ENCODE measurements at regions not wholly inside any gene's neighbourhood (a gene's known extent, or its start where the extent isn't known, plus 50 kb on each side); places are given as distances from the start of the nearest gene placed in this dataset.

- TF ChIP-seq, protein P1, sequence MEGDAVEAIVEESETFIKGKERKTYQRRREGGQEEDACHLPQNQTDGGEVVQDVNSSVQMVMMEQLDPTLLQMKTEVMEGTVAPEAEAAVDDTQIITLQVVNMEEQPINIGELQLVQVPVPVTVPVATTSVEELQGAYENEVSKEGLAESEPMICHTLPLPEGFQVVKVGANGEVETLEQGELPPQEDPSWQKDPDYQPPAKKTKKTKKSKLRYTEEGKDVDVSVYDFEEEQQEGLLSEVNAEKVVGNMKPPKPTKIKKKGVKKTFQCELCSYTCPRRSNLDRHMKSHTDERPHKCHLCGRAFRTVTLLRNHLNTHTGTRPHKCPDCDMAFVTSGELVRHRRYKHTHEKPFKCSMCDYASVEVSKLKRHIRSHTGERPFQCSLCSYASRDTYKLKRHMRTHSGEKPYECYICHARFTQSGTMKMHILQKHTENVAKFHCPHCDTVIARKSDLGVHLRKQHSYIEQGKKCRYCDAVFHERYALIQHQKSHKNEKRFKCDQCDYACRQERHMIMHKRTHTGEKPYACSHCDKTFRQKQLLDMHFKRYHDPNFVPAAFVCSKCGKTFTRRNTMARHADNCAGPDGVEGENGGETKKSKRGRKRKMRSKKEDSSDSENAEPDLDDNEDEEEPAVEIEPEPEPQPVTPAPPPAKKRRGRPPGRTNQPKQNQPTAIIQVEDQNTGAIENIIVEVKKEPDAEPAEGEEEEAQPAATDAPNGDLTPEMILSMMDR (IDR thresholded peaks at IDR 0.05), result no peak
- H3K9me3 ChIP-seq (ENCODE audit: control insufficient read depth, insufficient read depth, low read length), result no peaks in the 10 kb centered on the region
- DNase-seq (no peak), ATAC-seq (no peak)
- H3K27ac ChIP-seq (ENCODE audit: low read length), result no peak overlapping the region
- no peak overlapping the region for H3K4me3 ChIP-seq (ENCODE audit: low read length)
- Mint-ChIP-seq H3K27me3 (ENCODE audit: low read depth in 2 of 2) (no peaks in the 10 kb centered on the region), H3K9me3 (peaks cover 11% of the 10 kb centered on the region in 2 donors), H3K4me1 (no peaks in the 10 kb centered on the region), H3K4me3 (no peak overlapping the region), H3K36me3 (no peaks in the 10 kb centered on the region), H3K27ac (no peak overlapping the region)
- H3K36me3 ChIP-seq (ENCODE audit: control insufficient read depth, insufficient read depth, low read length), result no peaks in the 10 kb centered on the region
- intact Hi-C loops (cut with micrococcal nuclease), result no loop called here
- 89% methylated on average over 4 of the region's 5 CpGs for WGBS (ENCODE audit: insufficient coverage)
- no peaks in the 10 kb centered on the region for H3K27me3 ChIP-seq (ENCODE audit: control insufficient read depth, insufficient read depth, low read length)
- no peaks in the 10 kb centered on the region for H3K4me1 ChIP-seq (ENCODE audit: control insufficient read depth, insufficient read depth, low read length)
Observed at GRCh38 chr5:8238080-8238479, 369.1 kb downstream of the MTRR start.

DNA sequence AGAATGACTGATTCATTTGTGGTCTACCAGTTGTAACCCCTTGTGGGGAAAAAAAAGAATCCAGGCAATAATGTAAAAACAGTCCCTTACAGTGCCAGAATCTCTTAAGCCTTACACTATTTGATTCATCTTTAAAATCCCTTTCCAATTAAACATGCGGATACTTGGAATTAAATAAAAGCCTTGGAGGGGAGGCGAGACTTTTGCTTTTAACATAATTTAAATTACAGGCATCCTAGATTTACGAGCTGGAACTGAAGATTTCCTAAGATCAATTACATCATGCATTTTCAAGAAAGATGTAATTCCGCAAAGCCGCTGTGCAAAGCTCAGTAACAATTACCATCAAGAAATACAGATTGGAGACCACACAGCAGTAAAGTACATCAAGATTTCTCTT lies 370.2 kb downstream of the MTRR start:
- ATAC-seq (no peak), DNase-seq (no peak)
- H3K9me3 ChIP-seq (ENCODE audit: control insufficient read depth, insufficient read depth, low read length), result no peaks in the 10 kb centered on the region
- Mint-ChIP-seq H3K4me1 (no peaks in the 10 kb centered on the region), H3K27ac (no peak overlapping the region), H3K4me3 (no peak overlapping the region), H3K36me3 (no peaks in the 10 kb centered on the region), H3K9me3 (peaks cover 11% of the 10 kb centered on the region in 2 donors), H3K27me3 (ENCODE audit: low read depth in 2 of 2) (no peaks in the 10 kb centered on the region)
- no peaks in the 10 kb centered on the region for H3K4me1 ChIP-seq (ENCODE audit: control insufficient read depth, insufficient read depth, low read length)
- intact Hi-C loops (cut with micrococcal nuclease), result no loop called here
- H3K4me3 ChIP-seq (ENCODE audit: low read length), result no peak overlapping the region
- H3K36me3 ChIP-seq (ENCODE audit: control insufficient read depth, insufficient read depth, low read length), result no peaks in the 10 kb centered on the region
- H3K27me3 ChIP-seq (ENCODE audit: control insufficient read depth, insufficient read depth, low read length), result no peaks in the 10 kb centered on the region
- WGBS (ENCODE audit: insufficient coverage), result 85% methylated on average over 4 of the region's 5 CpGs
- TF ChIP-seq, protein P1 (IDR thresholded peaks at IDR 0.05), result no peak
- H3K27ac ChIP-seq (ENCODE audit: low read length), result no peak overlapping the region

- Mint-ChIP-seq H3K9me3 (peaks cover 11 to 15% of the 10 kb centered on the region in 2 donors), H3K4me1 (no peaks in the 10 kb centered on the region), H3K36me3 (no peaks in the 10 kb centered on the region), H3K27ac (no peak overlapping the region), H3K27me3 (ENCODE audit: low read depth in 2 of 2) (no peaks in the 10 kb centered on the region), H3K4me3 (no peak overlapping the region)
- ATAC-seq (no peak), DNase-seq (no peak)
- TF ChIP-seq, protein P1 (IDR thresholded peaks at IDR 0.05), result no peak
- Histone ChIP-seq H3K4me1 (ENCODE audit: control insufficient read depth, insufficient read depth, low read length) (no peaks in the 10 kb centered on the region), H3K4me3 (ENCODE audit: low read length) (no peak overlapping the region), H3K27ac (ENCODE audit: low read length) (no peak overlapping the region), H3K27me3 (ENCODE audit: control insufficient read depth, insufficient read depth, low read length) (no peaks in the 10 kb centered on the region), H3K36me3 (ENCODE audit: control insufficient read depth, insufficient read depth, low read length) (no peaks in the 10 kb centered on the region), H3K9me3 (ENCODE audit: control insufficient read depth, insufficient read depth, low read length) (no peaks in the 10 kb centered on the region)
- intact Hi-C loops (cut with micrococcal nuclease), result no loop called here
- 73% methylated on average over 5 of the region's 5 CpGs for WGBS (ENCODE audit: insufficient coverage)
Observed at GRCh38 chr5:8239646-8240045, 370.7 kb downstream of the MTRR start.

GRCh38 chr5:8241076-8241475 lies 372.1 kb downstream of the MTRR start:
- no peaks in the 10 kb centered on the region for H3K36me3 ChIP-seq (ENCODE audit: control insufficient read depth, insufficient read depth, low read length)
- DNase-seq (no peak), ATAC-seq (no peak)
- TF ChIP-seq, protein P1 (IDR thresholded peaks at IDR 0.05), result no peak
- no CpG with 5 or more reads among the region's 1 CpG for WGBS (ENCODE audit: insufficient coverage)
- Mint-ChIP-seq H3K27ac (no peak overlapping the region), H3K4me1 (no peaks in the 10 kb centered on the region), H3K4me3 (no peak overlapping the region), H3K9me3 (peaks cover 8 to 11% of the 10 kb centered on the region in 2 donors), H3K36me3 (no peaks in the 10 kb centered on the region), H3K27me3 (ENCODE audit: low read depth in 2 of 2) (no peaks in the 10 kb centered on the region)
- H3K27ac ChIP-seq (ENCODE audit: low read length), result no peak overlapping the region
- no peaks in the 10 kb centered on the region for H3K4me1 ChIP-seq (ENCODE audit: control insufficient read depth, insufficient read depth, low read length)
- H3K9me3 ChIP-seq (ENCODE audit: control insufficient read depth, insufficient read depth, low read length), result no peaks in the 10 kb centered on the region
- H3K4me3 ChIP-seq (ENCODE audit: low read length), result no peak overlapping the region
- intact Hi-C loops (cut with micrococcal nuclease), result no loop called here
- no peaks in the 10 kb centered on the region for H3K27me3 ChIP-seq (ENCODE audit: control insufficient read depth, insufficient read depth, low read length)

Measured in natural killer cell (primary cell).